HG02852 (cell line): ENCODE measurements at regions not wholly inside any gene's neighbourhood (a gene's known extent, or its start where the extent isn't known, plus 50 kb on each side); places are given as distances from the start of the nearest gene placed in this dataset.
"Not testable (repeated sequence)": the region's sequence is repeated elsewhere in the genome, so short reads cannot be mapped to it uniquely, and the experiment has no call there.

ENCODE experiments used
- ATAC-seq: cut with Tn5 transposase; IDR thresholded peaks from one replicate; pipeline ENCODE4 v1.9.1; 2021; ENCODE audit warnings: mild to moderate bottlenecking, moderate library complexity; ENCODE audit not compliant: unreplicated experiment

DNA sequence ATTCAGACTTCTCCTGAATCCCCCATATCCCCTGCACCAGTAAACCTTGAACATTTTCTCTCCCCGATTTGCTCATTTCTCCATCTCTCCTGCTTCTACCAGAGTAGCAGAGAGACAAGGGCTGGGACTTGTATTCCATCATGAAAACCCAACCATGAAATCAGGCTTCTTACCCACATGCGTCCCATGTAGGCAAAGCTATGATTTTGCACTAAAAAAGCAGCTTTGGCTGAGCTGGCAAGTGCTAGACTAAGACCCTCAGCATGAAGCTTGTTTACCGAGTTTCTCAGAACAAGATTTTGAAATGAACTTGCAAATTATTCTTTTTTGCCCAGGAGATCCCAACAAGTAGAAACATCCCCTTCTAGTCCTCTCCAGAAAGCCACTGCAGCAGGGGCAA, 80.3 kb upstream of the RFLNA start:
- no peak for ATAC-seq

DNA sequence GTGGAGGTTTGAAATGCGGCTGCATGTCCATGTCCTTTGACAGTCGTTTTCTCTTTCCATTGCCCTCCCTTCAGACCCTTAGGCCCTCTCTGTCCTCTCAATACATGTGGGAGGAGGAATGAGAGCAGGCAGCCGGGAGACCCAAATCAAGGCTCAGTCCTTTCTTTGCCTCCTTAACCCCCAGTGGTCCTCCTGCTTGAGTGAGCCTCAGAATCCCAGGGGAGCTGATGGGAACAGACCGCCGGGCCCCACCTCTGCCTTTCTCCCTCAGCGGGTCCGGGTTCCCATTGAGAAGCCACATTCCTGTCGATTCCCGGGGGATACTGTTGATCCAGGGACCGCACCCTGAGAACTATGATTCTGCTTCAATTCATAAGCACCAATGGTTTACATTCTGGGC, 77.9 kb upstream of the RFLNA start:
- ATAC-seq: no peak

DNA sequence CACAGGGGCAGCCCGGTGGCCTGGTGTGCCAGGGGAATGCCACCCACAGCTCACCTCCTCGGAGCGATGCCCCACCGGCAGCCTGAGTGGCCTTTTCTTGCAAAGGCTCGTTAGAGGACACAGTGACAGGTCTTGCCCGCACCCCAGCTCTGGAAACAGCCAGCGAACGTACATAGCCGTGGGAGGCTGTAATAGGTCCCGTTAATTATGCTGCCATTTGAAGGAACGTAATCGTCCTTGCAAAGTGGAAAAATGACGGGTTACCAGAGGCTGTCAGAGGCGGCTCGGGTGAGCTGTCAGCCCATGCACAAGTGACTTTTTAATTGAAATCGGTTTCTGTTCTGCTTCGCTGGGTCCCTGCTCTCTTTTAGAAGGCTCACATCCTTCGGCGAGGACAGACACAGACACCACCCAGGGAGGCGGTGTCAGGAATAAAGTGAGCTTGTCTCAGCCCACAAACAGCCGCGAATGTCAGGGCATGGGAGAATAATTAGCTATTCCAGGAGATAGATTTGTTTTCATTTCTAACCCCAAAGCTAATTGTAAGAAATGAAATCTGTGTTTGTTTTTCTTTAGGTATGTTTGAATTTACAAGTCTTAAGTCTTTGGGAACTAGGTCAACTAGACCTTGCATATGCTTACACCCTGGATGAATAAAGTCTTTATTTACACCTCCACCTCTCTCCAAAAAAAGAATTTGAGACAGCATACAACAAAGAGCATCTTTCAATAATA, 77.2 kb upstream of the RFLNA start:
- ATAC-seq: no peak

DNA sequence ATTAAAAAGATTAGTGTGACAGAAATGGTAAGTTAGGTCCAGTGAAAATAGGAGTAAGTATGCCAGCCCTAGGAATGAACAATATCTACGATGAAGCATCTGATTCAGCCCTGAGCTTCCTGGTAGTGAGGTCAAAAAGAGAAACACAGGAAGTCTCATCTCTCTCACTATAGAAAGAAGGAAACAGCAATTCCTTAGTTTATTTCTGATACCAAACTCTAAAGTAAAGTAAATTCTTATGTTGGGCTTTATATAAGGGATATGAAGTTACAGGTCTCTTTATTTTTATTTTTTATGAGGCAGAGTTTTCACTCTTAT, 76.7 kb upstream of the RFLNA start:
- no peak for ATAC-seq

DNA sequence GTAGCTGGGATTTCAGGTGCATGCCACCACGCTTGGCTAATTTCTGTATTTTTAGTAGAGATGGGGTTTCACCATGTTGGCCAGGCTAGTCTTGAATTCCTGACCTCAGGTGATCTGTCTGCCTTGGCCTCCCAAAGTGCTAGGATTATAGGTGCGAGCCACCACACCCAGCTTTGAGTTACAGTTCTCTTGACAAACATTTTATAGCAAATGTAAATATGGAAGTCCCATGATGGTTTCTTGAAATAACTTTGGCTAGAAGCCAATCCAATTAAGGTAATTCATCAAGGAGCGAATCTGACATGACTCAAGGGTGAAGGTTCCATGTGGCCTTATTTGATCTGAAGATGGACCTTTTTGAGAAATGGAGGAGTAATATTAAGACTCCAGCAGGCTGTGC, 76.2 kb upstream of the RFLNA start:
- ATAC-seq: not testable (repeated sequence)

DNA sequence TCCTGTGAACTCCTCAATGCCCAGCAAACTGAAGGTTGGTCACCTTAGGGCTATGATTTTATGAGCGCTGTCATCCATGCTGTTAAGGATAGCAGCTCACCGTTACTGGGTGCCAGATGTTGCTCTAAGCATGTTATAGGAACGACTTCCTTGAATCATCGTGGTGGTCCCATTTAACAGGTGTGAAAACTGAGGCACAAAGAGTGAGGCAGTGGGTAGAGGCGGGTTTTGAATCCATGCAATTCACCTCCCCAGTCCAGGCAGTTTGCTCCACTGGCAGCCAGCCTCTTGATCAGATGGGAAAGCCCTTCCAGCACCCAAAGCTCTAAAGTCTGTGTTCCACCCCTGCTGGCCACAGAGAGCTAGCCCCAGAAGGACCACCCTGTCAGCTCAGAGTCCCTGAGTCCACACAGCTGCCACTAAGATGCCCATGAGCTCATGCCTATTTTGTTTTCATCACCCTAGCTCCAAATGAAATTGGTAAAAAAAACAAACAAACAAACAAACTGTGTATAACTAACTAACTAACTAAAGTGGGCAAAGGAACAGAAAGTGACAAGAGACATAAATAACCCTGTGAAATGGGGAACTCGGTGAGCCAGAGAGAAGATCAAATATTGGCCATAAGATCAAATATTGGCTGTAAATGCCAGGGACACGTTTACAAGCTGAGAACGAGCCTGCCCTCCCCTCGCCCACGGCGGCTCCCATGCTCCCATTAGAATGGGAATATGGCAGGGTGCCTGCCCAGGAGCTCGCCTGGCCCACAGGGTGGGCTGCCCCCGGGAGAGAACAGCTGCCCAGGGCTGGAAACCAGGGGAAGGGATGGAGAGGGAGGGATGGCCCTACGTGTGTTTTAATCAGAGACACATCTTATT, 72.3 kb upstream of the RFLNA start:
- ATAC-seq: no peak

DNA sequence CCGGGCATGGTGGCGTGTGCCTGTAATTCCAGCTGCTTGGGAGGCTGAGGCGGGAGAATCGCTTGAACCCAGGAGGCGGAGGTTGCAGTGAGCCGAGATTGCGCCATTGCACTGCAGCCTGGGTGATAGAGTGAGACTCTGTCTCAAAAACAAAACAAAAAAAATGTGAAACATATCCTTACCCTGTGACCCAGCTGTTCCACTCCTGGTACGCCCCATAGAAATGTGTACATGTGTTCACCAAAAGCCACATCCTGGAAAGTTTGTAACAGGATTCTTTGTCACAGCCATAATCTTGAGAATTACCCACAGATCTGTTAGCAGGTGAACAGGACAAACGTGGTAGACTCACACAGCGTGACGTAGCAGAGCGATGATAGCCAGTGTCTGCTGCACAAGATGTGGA, 71.2 kb upstream of the RFLNA start:
- not testable (repeated sequence) for ATAC-seq

DNA sequence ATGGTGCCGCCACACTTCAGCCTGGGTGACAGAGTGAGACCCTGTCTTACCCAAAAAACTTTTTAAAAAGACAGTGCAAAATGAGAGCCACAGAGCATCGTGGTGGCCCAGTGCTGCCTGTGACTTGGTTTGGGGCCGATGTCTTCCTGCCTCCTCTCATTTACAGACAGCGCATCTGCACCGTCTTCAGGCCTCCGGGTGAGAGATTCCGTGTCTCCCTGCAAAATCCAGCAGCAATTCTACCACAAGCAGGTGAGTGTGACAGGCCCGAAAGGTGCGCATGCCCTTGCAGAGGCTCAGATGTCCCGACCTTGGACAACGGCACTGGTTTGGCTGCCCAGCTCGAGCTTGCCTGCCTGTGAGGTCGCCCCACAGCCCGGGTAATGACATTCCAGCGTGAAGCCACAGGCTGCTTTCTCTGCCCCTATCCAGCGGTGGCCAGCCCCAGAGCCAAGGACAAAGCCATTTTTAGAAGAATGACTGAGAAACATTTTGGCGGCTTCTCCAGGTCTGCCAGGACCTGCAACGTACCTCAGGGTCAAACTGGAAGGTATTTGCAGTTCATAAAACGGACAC, 70.3 kb upstream of the RFLNA start:
- ATAC-seq: no peak

DNA sequence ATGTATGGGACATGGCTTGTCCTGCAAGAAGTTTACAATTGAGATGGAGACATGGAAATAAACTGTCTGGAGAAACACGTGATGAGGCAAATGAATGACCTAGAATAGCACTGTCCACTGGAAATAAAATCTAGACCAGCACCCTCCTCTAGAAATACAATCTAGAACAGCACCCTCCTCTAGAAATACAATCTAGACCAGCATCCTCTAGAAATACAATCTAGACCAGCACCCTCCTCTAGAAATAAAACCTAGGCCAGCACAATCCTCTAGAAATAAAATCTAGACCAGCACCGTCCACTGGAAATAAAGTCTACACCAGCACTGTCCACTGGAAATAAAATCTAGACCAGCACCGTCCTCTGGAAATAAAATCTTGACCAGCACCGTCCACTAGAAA, 69.2 kb upstream of the RFLNA start:
- ATAC-seq: no peak

DNA sequence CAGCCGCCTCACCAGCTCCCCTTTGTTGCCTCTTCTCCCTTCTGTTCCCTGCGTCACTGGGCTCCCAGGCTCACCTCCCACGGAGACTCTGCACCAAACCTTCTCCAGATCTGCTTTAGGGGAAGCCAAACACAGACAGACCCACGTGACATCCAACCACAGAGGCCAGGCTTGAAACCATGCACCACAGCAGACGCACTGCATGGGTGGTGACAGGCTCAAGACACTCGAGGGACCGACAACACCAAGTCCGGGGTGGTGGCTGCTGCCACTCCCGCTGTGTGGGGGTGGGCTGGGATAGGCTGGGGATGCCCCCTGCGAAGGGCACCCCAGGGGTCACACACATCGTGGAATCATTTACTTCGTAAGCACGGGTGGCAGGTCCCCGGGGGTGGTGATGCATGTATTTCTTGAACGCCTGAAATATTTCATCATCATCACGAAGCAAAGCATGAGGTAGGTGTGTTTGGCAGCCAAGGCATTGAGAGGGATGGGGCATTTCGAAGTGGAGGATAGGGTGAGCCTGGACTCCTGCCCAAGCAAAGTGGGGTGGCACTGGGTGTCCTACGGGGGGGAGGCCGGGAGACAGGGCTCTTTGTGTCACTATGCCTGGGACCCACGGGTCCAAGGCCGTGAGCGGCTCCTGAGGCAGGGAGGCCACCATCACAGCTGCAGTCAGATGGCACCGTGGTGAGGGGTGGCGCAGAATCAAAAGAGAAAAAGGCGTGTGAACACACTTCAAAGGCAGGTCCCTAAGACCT, 66.8 kb upstream of the RFLNA start:
- ATAC-seq: no peak

DNA sequence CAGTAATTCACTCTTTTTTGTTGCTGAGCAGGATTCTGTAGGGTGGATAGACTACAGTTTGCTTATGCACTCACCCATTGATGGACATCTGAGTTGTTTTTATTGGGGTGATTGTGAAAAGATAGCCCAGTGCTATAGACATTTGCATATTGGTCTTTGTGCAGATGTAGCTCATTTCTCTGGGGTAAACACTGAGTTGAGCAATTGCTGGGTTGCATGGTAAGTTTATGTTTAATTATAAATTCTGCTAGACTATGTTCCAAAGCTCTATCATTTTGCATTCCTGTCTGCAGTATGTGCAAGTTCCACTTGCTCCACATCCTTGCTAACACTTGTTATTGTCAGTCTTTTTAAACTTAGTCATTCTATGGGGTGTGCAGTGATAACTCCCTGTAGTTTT, 65.4 kb upstream of the RFLNA start:
- ATAC-seq: no peak

DNA sequence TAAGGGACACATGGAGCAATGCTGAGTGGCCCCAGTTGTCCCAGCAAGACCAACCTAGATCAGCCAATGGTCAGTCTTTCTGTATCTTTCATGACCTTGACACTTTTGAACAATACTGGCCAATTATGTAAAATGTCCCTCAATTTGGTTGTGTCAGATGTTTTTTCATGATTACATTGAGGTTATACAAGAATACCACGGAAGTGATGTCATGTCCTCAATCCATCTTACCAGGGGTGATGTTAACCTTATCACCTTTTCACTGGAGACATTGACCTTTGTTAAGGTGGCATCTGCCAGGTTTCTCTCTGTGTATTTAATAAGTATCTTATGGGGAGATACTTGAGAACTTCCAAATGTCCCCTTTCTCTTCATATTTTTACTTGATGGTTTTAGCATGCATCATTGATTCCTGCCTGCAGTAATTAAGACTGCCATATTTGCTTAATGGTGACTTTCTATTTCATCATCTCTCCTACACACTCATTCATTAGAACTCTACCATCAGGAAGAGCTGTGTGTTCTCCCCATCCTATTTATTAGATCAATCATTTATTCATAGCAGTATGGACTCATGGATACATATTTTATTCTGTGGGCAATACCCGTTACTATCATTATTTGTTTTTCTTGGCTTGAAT, 64.7 kb upstream of the RFLNA start:
- ATAC-seq: no peak

DNA sequence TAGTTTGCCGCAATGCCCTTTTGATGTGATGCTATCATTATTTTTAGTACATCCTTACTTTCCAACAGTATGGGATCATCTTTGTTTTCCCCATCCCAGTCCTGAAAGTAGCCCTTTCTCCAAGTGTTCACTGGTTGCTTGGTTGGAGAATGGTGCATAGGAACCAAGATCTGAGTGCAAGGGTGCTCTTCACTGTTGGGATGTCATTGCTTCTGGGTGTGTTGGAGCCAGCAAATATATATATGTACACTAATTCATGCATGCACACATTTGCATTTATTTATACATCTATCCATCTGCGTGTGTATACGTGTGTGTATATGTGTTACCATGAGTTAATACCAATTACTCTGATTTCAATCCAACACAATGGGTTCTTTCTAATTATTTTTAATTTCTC, 64.1 kb upstream of the RFLNA start:
- no peak for ATAC-seq

DNA sequence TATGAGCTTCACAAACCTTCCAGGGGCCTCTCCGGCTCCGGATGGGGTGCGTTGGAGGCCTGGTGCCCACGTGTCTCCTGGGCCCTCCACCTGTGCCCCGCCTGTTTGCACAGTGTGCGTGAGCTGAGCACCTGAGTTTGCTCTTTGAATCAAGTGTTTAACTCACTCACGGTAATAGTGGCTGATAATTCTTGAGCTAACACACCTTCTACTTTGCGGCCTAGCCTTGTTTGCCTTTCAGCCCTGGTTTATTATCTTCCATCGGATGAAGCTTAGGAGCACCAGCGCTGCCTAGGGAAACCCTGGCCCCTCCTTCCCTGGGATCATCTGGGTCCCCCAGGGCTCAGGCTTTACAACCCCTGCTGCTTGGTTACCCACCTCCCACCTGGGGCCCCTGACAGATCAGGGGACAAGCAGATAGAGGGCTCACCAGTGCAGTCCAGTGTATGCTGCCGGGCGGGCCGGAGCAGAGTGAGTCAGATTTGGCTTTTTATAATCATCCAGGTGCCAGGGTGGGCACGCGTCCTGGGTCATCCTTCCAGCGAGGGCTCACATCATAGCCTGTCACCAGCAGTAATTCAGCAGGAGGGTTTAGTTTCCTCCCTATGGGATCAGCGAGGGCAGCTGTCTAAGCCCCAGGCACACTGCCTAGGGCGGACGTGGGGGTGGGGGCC, 62.8 kb upstream of the RFLNA start:
- no peak for ATAC-seq

DNA sequence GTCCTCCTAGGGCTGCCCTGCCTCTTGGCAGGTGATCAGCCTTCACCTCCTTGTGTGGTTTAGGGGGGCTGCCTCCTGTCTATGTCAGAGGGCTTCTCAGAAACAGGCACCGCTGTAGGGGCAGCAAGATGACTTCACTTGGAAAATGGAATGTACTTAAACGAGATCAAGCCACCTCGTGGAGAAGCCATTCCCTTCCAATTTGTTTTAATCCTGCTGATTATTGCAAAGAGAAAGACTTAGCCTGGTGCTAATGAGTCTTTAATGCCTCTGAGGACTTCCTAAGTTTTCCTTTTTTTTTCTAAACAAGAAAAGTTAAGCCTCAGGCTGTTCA, 62.3 kb upstream of the RFLNA start:
- ATAC-seq: no peak

DNA sequence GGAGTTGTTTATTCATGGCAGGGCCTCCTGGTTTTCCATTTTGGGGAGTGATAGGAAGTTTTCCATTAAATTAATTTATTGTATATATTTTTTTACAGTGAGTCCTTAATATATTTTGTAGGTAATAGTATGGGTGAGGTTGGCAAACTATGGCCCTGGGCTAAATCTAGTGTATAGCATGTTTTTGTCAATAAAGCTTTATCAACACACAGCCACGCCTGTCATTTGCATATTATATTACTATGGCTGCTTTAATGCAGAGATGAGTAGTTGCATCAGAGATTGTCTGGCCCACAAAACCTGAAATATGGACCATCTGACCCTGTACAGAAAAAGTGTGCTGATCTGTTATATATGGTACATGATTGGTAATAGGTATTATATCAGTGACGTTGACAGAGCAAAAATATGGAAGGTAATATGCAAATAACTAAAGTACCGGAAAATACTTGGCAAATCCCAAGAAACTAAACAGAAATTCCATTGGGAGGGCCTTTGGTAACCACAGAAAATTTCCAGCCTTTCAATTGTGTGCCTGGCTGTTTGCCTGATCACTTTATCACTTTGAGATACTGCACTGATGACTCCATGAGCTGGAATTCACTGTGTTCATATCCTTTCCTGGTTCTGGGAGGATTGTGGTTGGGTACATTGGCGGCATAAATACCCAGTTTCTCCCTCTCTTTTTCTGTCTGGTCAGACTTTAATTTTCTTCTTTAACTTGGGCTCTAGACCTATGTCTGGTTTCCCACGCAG, 61.7 kb upstream of the RFLNA start:
- ATAC-seq: no peak

DNA sequence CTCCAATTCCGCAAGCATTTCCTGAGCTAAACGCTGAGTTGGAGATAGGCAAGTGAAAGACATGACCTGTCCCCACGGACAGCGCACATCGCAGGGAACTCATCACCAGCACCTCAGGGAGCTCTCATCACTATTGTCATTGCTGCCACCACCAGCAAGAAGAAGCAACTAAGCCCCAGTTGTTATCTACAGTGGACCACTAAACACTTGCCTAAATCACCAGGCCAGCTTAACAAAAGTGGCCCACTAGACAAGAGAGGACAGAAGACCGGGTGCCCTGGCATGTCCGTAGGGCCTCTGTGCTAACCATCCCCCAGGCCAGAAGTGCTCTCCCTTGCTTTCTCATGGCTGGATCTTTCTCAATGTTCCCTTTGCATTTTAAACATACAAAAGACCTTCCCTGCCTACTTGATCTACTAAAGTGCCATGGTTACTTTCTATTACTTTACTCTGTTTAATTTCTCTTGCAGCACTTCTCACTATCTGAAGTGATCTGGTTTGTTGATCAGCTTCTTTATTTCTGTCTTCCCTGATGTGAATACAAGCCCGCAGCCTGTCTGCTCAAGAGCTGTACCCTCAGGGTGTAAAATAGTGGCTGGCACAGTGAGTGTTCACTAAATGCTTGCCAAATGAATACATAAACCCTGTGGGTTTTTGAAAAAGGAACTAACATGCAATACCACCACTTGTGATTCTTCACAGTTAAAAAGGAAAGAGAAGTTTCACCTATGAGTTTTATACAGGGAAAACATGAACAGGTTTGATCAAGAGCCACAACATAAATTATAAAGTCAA, 60.9 kb upstream of the RFLNA start:
- no peak for ATAC-seq

DNA sequence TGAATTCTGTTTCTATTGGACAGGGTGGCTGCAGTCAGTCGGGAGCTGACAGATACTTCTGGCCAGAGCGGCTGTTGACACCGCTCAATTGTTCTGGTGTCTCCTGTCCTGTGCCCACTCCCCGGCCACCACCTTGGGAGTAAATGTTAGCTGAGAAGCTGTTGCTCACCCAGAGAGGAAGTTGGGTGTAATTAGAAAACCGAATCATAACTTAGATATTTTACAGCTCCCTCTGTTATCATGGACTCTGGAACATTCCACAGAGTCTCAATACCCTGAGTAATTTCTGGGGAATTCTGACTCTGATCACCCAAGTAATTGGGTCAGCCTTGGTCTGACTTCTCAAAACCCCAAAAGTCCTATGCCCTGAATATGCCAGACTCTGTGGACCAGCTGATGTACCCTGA, 58.3 kb upstream of the RFLNA start:
- ATAC-seq: no peak

DNA sequence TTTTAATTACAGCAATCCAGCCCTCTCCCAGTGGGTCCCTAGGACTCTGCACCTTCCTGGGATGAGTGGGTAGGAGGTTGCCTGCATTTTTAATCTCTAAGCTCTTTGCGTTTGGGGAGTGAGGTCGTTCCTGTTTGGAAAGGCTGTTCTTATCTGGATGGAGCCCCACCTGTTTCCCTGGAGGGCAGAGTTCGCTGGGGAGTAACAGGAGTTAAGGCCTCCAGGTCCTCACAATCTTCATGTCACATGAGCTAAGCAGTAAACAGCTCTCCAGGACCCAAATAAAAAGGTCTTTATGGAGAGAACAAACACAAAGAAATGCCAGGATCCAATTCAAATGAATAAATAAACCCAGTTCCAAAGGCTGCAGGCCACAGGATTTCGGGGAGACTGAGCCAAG, 56.0 kb upstream of the RFLNA start:
- ATAC-seq: no peak
